A673 (cell line): ENCODE measurements at regions not wholly inside any gene's neighbourhood (a gene's known extent, or its start where the extent isn't known, plus 50 kb on each side); places are given as distances from the start of the nearest gene placed in this dataset.

Experiments
- CTCF ChIP-seq: fragments of 300-800, 200-600 bp; sonication (generic); conservative IDR thresholded peaks from 2 replicates; pipeline ENCODE4 v1.5.1; 2017; ENCODE audit warnings: low read depth, mild to moderate bottlenecking, antibody characterized with exemption, low read length, moderate library complexity, mixed read lengths
- EZH2 ChIP-seq: fragments of 200-600 bp; sonication (generic); IDR thresholded peaks from 2 replicates; pipeline ENCODE4 v1.6.1; 2017; ENCODE audit warnings: borderline replicate concordance, low read depth, mild to moderate bottlenecking, mixed read lengths, antibody characterized with exemption, low read length; ENCODE audit not compliant: poor library complexity, severe bottlenecking

- no peak for TF ChIP-seq CTCF
- no peak for TF ChIP-seq EZH2
Measured at GRCh38 chr19:31604493-31605040, 255.3 kb upstream of the TSHZ3 start.
